ENCODE measurements at regions not wholly inside any gene's neighbourhood (a gene's known extent, or its start where the extent isn't known, plus 50 kb on each side); places are given as distances from the start of the nearest gene placed in this dataset.
A peak's percentile ranks its signal among the peaks of the same experiment; 100 is the strongest.

DNA sequence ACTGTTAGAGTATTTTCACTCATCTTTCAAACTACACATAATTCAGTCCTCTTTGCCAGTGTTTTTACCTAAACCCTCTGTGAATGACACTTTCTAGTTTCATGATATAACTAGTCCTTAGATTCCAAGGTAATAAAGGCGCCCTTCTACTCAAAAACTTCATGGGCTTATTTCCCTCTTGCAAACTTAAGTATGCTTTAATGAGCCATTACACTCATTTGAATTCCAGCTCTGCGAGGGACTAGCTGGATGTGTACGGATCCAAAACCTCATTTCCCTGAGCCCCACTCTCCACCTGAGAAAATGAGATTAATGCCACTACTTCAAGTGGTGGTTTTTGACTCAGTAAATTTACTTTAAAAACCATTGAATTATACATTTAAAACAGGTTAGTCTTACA, 141.1 kb downstream of the NDUFA12 start:
- H3K4me3 ChIP-seq (ENCODE audit: low read depth, low read length): no peak overlapping the region
- TF ChIP-seq, protein P1, sequence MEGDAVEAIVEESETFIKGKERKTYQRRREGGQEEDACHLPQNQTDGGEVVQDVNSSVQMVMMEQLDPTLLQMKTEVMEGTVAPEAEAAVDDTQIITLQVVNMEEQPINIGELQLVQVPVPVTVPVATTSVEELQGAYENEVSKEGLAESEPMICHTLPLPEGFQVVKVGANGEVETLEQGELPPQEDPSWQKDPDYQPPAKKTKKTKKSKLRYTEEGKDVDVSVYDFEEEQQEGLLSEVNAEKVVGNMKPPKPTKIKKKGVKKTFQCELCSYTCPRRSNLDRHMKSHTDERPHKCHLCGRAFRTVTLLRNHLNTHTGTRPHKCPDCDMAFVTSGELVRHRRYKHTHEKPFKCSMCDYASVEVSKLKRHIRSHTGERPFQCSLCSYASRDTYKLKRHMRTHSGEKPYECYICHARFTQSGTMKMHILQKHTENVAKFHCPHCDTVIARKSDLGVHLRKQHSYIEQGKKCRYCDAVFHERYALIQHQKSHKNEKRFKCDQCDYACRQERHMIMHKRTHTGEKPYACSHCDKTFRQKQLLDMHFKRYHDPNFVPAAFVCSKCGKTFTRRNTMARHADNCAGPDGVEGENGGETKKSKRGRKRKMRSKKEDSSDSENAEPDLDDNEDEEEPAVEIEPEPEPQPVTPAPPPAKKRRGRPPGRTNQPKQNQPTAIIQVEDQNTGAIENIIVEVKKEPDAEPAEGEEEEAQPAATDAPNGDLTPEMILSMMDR (IDR thresholded peaks at IDR 0.05; ENCODE audit: insufficient read depth, low read depth, low read length): no peak
- DNase-seq (ENCODE audit: low read depth): no peak

DNA sequence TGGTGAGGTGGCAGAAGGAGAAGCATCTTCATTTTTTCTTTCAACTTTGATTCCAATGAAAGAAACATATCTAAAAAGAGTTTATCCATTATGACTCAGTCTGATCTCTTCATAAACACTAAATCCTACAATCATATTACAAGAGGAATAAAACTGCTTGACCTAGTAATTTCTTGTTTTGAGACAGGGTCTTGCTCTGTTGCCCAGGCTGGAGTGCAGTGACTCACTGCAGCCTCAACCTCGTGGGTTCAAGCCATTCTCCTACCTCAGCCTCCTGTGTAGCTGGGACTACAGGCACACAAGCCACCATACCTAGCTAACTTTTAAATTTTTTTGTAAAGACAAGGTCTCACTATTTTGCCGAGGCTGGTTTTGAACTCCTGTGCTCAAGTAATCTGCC, 147.2 kb downstream of the NDUFA12 start:
- H3K4me3 ChIP-seq (ENCODE audit: low read depth, low read length): no peak overlapping the region
- TF ChIP-seq, protein P1 (IDR thresholded peaks at IDR 0.05; ENCODE audit: insufficient read depth, low read depth, low read length): no peak

DNA sequence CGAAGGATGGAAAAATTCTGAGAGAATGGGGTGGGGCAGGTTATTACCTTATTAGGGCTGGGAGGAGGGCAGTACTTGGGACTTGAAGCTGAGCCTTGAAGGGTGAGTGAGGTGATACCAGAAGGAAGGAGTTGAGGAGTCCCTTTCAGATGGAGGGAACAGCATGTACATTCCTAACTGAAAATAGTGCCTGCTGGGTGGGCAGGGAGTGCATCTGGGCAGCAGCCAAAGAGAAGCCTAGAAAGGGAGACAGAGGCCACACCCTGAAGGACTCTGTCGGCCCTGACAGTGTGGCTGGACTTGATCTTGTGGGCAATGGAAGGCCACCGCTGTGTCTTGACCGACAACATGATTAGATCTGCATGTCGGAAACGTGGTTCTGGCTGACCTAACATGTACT, 147.6 kb downstream of the NDUFA12 start:
- TF ChIP-seq, protein P1 (IDR thresholded peaks at IDR 0.05; ENCODE audit: insufficient read depth, low read depth, low read length): no peak
- H3K4me3 ChIP-seq (ENCODE audit: low read depth, low read length): no peak overlapping the region
- no peak for DNase-seq (ENCODE audit: low read depth)

More for the DNA sequence above, 147.2 kb downstream of the NDUFA12 start:
- DNase-seq (ENCODE audit: low read depth): no peak

DNA sequence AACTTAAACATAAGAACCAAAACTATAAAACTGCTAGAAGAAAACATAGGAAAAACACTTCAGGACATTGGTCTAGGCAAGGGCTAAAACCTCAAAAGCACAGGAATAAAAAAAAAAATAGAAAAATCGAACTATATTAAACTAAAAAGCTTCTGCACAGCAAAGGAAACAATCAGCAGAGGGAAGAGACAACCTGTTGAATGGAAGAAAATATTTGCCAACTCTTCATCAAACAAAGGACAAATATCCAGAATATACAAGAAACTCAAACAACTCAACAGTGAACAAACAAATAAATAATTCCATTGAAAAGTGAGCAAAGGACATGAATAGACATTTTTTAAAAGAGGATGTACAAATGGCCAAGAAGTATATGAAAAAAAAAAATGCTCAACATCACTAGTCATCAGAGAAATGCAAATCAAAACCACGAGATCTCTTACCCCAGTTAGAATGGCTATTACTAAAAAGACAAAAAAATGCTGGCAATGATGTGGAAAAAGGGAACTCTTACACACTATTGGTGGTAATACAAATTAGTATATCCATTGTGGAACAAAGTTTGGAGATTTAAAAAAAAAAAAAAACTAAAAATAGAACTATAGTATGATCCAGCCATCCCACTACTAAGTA, 152.0 kb downstream of the NDUFA12 start:
- no peak for DNase-seq (ENCODE audit: low read depth)
- TF ChIP-seq, protein P1 (IDR thresholded peaks at IDR 0.05; ENCODE audit: insufficient read depth, low read depth, low read length): no peak
- no peak overlapping the region for H3K4me3 ChIP-seq (ENCODE audit: low read depth, low read length)

DNA sequence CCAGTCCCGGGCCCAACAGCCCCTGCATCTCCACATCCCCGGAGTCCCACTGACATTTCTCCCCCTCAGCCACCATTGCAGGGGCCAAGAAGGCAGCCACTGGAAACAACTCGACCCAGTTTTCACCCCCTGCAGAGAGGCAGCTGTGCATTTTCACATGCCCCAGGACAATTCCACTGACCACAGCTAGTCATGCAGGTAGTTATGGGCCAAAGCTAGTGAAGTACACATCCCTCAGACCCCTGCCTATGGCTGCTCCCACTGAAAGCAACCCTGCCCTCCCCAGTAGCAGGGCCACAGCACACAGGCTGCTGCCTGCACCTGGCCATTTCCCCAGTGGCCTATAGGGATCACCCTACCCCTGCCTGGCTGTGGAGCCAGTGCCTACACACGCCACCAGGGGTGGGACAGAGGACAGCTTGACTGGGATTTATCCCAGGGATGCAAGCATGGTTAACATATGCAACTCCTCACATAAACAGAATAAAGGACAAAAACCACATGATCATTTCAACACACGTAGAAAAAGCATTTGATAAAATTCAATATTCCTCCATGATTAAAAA, 154.0 kb downstream of the NDUFA12 start:
- H3K4me3 ChIP-seq (ENCODE audit: low read depth, low read length): no peak overlapping the region
- TF ChIP-seq, protein P1 (IDR thresholded peaks at IDR 0.05; ENCODE audit: insufficient read depth, low read depth, low read length): peak; percentile 8
- no peak for DNase-seq (ENCODE audit: low read depth)

DNA sequence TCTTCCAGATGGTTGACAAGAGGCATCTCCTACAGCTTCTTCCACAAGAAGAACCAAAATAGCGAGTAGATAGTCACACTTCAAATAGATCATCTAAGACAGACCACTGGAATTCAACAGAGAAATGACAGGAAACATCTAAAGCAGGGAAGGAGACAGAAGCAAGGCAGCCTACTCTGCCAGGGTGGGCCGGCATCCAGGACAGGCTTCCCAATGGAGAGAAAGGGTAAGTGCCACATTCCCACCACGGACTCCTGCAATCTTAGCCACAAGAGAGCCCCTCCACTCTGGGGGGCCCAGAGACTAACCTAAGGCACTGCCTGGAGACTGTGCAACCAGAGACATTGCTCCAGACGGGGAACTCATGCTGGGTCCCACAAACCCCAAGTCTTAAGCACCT, 154.5 kb downstream of the NDUFA12 start:
- no peak for DNase-seq (ENCODE audit: low read depth)
- TF ChIP-seq, protein P1 (IDR thresholded peaks at IDR 0.05; ENCODE audit: insufficient read depth, low read depth, low read length): no peak
- no peak overlapping the region for H3K4me3 ChIP-seq (ENCODE audit: low read depth, low read length)

DNA sequence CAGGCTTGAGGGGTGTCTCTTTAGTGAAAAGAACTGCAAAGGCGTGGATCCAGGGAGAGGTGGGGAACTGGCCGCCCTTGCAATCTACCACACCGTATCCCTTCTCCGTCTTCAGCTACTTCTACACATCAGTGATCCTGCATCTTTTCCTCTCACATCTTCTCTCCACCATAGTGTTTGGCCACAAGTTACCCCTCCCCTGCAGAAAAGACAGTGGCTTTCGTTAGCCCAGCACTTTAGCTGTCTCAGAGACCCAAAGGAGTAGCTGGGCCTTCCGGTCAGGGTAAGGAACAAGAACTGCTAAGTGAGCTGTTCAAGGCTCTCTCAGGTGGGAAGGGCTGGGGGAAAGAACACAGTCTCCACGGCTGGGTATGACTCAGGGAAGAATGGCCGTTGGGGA, 158.4 kb downstream of the NDUFA12 start:
- TF ChIP-seq, protein P1 (IDR thresholded peaks at IDR 0.05; ENCODE audit: insufficient read depth, low read depth, low read length): no peak

More for the DNA sequence above, 158.4 kb downstream of the NDUFA12 start:
- no peak overlapping the region for H3K4me3 ChIP-seq (ENCODE audit: low read depth, low read length)
- DNase-seq (ENCODE audit: low read depth): no peak
